COLO668 (cell line): ENCODE measurements at regions not wholly inside any gene's neighbourhood (a gene's known extent, or its start where the extent isn't known, plus 50 kb on each side); places are given as distances from the start of the nearest gene placed in this dataset.
A peak's percentile ranks its signal among the peaks of the same experiment; 100 is the strongest.

Experiments
- DNase-seq: peaks from one replicate; lab custom pipeline; 2025; ENCODE audit not compliant: unreplicated experiment; lab: John Stamatoyannopoulos, UW

DNA sequence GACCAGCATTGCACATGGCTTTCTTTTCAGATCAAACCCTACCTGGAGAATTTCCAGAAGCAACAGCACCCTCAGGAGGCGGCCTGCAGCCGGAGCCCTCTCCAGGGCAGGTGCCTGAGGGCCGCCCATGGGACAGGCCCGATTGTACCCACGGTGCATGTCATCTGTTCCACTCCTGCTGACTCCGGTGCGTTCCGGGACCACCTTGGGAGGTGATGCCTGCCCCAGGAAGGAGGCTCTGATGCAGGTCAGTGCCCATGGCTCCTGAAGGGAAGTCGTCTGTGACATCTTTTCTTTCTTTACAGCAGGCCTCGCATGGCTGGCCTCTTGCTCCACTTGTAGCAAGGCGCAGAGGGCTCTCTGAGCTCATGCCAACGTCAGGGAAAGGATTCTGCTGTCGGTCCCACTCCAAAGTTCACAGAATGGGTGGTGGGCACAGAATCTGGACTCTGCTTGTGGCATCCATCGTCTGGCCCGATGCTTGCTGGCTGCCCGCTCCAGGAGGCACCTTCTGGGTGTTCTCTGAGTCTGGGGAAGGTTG lies 160.7 kb upstream of the RTL1 start:
- no peak for DNase-seq

DNA sequence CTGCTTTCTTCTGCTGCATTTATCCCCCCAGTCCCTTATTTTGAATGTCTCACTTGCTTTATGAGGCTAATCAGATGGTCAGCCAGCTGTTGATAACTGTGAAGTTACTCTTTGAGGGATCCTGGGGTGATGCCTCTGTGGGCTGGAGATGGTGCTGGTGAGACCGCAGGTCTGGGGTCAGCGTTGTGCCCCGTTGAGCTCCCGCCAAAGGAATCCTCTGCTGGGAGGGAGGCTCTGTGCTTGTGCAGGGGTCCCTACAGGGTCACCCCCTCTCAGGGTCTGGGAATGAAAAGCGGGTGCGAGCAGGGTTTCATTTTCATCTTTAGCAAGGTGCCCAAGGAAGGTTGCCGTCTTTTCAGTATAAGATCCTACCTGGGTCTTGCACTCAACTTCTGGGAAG lies 161.2 kb upstream of the RTL1 start:
- no peak for DNase-seq

DNA sequence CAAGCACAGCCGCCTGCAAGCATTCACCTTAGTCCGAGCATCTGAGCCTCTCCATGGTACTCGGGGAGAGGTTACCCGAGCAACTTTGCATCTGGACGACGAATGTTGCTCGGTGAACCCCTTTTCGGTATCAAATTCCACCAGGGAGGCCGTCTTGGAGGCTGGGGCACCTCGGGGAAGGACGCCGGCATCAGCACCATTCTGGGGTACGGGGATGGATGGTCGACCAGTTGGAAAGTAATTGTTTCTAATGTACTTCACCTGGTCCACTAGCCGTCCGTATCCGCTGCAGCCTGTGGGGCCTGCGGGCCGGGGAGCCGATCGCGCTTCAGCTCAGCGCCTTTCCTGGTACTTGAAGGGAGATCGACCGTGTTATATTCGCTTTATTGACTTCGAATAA lies 161.7 kb upstream of the RTL1 start:
- no peak for DNase-seq

DNA sequence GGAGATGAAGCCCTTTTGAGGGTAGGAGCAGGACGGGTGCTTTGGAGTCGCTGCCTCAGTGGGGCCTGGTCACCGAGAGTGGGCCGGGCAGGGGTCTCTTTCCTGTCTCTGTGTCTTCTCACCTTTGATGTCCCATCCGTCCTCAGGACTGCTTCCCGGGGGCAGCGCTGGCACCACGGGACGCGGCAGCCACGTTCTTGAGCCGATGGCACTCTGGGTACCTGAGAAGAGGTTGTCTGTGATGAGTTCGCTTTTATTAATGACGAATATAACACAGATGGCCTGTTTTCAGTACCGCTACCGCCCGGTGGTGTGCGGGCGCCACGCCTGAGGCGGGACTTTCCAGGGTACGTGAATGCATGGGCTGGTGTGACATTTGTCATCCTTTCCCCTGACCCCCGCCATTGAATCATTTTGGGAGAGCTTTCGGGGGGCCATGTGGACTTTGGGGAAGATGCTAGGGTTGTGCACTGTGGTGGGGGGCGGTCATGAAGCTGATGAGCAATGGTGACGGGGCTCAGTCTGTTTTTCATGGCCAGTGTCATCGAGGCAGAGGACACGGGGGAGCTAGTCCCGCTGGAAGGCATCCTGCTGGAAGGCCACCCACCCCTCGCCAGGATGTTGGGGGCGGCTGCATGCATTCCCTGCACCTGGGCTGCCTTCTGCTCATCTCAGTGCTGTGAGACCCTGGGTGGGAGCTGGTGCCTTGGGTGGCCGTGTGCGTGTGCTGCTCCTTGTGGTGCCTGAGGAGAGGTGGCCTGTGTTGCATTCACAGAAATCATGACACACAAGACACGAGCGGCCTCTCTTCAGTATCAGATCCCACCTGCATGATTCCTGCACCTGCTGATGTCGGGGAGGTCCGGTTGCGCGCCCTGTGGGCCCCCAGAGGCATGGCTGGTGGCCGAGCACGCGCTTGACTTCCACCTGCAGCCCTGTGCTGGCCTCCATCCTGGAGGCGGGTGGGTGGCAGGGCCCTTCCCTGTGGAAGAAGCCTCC lies 162.5 kb upstream of the RTL1 start:
- no peak for DNase-seq

DNA sequence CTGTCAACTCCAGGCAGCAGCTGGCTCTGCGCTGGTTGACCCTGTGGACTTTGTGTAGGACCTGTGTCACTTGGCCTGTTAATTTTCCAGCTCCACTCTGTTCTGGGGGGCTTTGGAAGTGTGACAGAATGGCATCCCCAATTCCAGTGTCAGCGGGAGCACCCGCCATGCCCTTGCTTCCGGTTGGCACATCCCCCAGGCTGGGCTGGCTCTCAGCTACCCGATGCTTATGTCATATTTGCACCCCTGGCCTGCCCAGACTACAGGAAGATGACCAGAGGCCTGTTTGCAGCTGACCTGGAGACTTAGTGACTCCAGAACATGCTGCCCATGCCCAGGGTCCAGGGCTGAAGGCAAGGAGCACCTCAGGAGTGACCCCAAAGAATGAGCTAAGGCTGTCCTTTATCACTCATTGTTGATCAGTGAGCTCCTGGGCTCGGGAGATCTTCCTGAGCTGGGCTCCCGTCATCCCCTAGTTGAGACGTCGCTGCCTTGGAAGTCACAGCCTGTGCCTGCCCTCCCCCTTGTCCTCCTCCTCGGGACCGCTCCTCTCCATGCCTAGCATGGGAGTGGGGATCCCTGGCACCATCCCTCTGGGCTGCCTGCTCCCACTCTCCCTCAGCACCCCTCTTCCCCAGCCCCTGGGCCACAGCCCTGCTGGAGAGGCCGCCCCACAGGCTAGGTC lies 163.4 kb upstream of the RTL1 start:
- no peak for DNase-seq

DNA sequence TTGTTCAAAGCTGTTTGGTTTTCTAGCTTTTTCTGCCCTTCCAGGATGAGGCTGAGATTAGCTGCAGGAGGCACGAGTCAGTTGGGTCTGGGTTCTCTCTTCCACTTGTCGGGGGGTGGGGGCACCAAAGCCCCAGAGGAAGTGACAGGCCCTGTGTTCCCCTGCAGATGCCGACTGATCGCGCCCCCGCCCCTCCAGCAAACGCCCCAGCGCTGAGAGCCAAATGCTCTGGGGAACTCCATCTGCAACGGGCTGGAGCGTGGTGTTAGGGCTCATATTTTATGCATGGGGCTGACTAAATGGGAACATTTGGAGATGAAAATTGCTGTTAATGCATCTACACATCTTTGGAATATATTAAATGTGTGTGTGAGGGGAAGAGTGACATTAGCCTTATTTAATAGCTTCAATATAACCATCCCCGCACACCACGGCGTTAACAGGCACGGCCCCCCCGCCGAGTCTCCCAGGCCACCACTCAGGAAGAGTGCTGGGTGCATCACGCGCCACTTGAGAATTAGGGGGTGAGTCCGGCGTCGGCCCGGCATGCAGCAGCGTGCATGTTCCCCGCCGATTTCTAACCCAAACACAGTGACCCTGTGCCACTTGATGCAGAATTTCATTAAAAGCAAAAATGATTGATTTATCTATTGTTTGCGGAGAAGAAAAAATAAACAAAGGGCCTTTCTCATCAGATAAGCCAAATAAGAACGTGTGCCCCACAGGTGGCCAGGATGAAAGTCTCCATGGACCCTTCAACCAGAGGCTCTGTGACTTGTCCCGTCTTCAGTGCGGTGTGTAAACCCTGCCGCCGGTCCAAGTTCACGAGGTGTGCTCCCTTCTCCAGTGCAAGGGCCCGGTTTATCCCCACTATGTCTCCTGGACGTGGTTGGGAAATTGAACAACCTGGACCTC lies 165.0 kb upstream of the RTL1 start:
- DNase-seq: no peak

DNA sequence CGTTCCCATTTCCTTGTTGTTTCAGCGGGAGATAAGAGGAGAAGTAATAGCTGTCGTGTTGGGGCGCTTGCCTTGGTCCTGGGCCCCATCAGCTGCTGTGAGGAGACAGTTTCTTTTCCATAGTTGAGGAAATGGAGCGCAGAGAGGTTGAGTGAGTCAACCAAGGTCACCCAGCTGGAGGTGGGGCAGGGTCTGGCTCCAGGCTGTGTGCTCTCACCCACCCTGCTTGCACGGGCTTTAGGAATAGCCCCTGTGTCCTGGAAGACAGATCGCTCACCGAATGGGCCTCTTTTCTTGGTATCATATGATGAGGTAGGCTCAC lies 165.7 kb upstream of the RTL1 start:
- DNase-seq: no peak

DNA sequence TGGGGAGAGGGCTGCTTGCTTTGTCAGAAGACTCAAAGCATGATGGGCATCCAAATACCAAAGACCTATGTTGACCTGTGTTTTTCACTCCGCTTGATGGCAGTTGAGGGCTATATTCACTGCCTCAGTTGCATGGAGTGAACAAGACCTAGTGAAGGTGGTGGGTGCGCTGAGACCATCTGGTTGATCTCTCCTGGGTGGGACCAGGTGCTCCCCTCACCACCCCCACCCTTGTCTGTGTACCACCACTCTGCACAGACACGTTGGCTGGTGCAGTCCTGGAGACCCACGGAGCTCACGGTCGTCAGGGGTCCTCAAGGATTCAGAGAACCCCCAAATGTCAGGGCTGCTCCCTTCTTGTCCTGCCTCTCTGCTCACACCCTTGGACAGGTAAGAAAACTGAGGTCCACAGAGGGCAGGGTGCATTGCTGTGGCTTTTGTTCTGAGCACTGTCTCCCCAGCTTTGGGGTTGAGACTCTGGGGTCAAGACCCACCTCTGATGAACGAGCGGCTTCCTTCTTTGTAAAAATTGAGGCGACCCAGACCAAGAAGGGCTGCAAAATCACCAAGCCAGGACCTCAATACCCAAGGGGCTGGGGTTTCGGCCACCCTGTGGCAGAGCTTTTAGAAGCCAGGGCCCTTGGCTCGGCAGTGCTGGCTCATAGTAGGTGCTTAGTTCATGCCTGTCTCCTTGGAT lies 166.3 kb upstream of the RTL1 start:
- no peak for DNase-seq

DNA sequence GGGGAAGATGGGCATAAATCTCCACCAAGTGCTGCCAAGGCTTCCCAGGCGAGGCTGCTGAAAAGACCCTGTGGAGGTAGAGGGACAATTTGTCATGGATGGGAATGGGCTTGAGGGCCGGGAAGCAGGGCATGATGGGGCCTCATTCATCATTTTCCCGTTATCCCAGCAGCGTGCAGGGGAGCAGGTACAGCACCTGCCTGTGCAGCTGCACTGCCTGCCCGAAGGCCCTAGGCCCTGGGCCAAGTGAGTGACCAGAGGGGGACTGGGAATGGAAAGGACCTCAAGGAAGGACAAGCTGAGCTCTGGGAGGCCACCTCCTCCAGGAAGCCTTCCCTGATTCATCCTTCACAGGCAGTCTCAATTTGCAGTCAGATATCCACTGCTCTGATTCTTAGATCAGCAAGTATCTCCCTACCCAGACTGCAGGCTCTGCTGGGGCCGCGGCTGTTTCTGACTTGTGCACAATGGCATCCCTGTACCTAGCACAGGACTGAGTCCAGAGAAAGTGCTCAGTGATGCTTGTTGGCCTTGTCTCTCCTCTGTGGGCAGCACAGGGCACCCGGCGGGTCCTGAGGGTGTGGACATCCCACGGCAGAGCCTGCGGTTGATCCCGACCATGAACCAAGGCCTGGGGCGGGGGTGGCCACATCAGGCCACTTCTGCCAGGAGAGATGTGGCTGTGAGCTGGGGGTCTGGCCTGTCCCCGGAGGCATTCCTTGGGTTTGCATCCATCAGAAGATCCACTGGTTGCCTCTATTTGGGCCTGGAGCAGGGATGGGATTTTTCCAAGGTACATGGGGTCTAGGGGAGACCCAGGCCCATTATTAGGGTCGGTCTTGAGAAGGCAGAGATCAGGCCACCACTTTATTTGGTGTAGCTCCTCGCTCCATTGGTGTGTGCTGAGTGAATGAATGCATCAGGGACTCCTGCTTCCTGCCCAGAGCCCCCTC lies 167.3 kb upstream of the RTL1 start:
- DNase-seq: no peak

DNA sequence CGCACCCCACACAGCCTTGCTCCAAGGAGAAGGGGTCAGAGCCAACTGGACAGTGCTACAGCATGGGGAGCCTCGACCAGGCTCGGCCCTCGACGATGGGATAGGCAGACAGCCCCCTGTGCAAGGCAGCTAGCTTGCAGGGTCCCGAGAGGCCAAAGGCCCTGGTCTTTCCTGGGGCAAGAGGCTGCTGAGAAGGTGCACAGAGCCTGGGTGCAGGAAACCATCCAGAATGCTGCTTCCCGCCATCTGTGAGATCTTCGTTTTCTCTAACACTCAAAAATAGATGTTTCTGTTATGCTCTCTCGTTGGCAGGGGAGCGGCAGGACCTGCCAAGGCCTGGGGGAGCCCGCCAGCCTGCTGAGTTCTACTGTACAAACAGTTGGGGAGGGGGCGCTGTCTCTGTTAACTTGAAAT lies 168.0 kb upstream of the RTL1 start:
- DNase-seq: no peak

DNA sequence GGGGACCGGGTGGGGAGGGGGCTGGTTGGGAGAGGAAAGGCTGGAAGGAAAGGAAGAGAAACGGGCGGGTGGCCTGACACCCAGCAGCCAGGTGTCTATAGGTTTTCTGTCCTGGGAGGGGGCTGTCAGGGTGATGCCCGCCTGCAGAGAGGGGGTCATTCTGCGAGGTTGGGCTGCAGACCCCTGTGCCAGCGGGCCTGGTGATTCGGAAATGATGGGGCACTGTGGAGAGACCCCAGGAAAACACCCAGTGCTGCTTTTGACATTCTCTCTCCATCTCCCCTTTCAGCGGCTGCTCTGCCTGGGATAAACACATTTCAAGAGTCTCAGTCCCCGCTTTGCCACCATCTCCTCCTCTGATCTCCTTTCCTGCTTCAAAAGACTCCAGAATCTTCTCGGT lies 168.5 kb upstream of the RTL1 start:
- no peak for DNase-seq

DNA sequence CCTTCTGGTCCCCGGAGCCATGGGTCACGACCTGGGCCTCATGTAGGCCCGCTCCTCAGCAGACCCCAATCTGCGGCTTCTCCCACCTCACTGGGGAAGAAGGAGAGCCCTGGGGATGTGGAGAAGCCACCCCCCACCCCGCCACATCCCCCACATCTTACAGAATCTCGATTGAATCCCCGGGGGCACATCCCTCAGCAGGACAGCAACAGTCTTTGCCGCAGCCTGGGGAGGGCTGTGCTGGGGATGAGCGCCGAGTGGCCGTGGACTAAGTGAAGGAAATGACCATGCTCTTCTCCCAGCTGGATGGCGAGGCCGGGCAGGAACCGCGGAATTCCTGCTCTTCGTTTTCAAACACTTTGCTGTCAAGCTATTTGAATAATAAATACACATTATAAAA lies 169.0 kb upstream of the RTL1 start:
- no peak for DNase-seq

DNA sequence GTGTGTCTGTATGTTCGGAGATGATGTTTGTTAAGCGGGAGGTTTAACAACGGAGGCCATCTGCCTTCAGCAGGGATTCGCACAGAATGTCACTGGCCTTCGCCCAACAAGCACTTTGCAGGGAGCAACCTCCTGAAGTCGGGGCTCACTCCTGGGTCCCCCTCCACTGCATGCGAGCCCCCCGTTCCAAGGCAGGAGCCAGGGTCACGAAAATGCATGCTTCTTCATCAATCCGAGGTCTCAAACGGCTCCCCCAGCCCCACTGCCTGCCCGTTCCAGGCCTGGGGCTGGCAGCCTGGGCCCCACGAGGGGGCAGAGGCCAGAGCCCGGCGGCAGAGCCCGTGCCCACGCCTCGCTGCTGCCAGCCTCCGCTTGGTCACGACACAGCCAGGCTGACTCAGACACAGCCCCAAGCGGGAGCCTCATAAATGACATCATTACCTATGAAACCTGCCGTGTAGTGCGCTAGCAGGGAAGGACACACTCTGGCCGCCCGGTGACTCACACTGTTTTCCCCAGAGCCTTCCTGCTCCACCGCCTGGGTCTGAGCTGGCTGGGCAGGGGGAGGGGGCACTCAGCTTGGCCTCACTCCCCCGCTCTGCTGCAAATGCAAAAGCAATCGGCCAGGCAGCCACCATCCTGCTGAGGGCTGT lies 169.5 kb upstream of the RTL1 start:
- DNase-seq: peak; percentile 72

DNA sequence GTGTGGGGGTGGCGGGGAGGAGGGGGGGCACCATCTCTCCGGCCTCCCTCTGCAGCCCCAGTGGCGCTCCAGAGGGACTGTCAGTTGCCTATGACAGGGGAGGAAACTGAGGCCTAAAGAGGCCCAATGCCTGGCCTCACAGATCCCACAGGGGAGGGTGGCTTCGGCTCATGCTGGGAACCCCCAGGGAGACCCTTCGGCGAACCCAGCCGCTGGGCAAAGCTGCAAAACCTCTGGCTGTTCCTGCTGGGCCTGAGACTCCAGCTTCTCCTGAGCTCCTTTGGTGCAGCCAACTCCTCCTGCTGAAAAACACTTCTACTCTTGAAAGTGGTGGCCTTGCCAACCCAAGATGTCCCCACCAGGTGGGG lies 170.1 kb upstream of the RTL1 start:
- DNase-seq: no peak

DNA sequence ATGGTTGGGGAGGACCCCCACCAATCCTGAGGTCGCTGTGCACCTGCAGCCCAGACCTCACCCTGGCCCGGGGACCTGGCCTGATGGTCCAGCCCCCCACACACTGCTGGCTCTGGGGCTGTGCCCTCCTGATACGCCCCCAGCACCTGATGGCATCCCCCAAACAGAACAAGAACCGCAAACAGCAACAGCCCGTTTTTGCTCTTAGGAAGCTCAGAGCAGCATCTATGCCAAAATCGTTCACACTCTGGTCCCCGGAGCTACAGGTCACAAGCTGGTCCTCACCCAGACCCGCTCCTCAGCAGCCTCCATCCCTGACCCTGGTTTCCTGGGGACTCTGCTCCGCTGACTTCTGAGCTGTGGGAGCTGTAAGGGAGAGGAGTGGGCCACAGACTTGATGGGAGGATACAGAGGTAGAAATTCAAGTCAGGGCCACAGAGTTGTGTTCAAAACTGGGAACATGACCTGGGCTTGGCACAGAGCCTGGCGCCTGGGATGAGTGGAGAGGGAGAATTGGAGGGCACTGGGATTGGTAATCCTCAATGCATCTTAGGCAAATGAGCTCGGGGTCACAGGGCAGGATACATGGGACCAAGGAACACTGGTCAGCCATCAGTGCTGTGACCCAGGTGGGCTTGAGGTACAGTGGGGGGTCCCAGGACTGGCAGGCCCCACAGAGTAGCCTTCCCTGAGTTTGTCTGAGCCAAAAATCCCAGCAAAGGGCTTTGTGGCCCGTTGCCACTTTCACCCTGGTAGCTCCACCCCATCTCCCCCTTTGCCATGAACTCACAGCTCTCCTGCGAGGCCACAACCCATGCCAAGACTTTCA lies 170.9 kb upstream of the RTL1 start:
- DNase-seq: no peak

DNA sequence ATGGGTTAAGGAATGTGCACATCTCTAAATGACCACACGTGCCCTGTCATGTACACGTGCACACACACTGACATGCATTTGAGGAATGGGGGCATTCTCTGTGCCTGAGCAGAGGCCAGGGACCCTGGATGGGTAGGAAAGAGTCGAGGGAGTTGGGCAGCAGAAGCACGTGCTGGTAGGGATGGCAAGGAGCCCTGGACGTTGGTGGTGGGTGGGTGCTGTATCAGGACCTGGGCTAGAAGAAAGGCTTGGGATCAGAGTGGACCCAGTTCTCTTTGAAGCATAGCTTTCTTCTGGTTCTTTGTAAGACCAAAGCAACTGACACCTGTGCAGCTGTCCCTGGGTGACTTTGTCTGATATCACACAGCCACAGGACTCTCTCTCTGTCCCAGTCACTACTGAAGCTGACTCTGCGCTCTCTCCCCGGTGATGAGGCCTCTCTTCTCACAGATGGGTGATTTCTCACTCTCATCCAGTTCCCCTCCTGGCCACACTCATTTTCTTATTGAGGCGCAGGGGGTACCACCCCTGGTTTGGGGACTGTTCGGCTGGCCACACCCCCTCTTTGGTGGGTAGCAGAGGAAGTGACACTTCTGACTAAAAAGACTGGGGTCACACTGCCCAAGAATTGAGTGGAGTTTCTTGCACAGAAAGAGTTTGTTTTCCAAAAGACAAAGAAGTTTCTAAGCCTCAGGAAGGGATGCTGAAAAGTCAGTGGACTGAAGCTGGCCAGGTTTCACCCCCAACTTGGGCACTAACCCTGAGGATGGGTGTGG lies 171.7 kb upstream of the RTL1 start:
- DNase-seq: no peak

DNA sequence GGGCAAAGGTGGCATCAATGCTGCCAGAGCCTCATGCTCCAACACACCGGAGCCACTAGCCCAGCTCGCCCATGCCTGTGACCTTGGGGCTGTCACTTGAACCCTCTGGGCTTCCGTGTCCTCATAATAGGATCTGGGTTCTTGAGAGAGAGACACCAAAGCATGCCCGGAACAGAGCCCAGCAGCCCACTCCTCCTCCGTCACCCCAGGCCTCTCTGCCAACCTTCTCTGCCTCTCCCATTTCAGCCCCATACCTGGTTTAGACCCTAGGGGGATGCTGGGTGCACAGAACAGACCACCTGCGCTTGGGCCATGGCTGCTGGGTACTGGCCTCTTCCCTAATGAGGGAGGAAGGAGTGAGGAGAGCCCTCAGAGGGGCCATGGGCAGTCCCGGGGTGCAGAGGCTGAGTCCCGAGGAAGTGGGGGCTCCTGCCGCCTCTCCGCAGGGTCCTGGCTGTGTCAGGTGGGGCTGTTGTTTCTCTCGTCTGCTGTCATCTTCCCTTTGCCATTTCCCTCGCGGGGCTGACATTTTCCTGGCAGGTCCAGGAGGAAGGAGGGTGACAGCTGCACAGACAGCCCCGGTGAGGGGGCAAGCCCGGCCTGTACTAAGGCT lies 172.4 kb upstream of the RTL1 start:
- no peak for DNase-seq
